HepG2 (cell line): ENCODE measurements at regions not wholly inside any gene's neighbourhood (a gene's known extent, or its start where the extent isn't known, plus 50 kb on each side); places are given as distances from the start of the nearest gene placed in this dataset.

Source experiments
- ATAC-seq: fragments of 200-7000 bp; cut with Tn5 transposase; 3 replicates; pipeline ENCODE4 v1.9.1; 2020; ENCODE audit warnings: mild to moderate bottlenecking, moderate library complexity
- BruUV-seq: library from RNA; stranded (reverse); fragments of 400-500 nt; replicated peaks from 2 replicates; lab custom pipeline; 2021; lab: Mats Ljungman, UMichigan
- CTCF ChIA-PET: fragments of 300-600 bp; formaldehyde crosslinking; extraction: SDS; loops from one replicate; lab custom pipeline; 2021; ENCODE audit warnings: low total read pairs, inconsistent platforms, low intra/inter-chr PET ratio; lab: Yijun Ruan, JAX
- POLR2A ChIA-PET: fragments of 350-600 bp; sonication (Branson Sonifier 250); formaldehyde crosslinking; loops from one replicate; lab custom pipeline; 2020; ENCODE audit warnings: antibody characterized with exemption, inconsistent platforms; lab: Yijun Ruan, JAX
- DNase-seq: peaks from one replicate; pipeline ENCODE4 v3.0.0-alpha.2; 2015; ENCODE audit warnings: low spot score
- FAIRE-seq: peaks from 3 replicates; lab custom pipeline; 2011; peaks lifted over from hg19 to GRCh38; lab: Jason Lieb, UNC
- H2AFZ ChIP-seq: one replicate; pipeline ENCODE4 v1.6.1; 2011; ENCODE audit warnings: low read length, inconsistent platforms
- H3K27ac ChIP-seq: fragments of 300-600 bp; 3 replicates; pipeline ENCODE4 v1.8.0; 2011; ENCODE audit warnings: mixed run types, mild to moderate bottlenecking, mixed read lengths, low read length, inconsistent platforms; ENCODE audit not compliant: insufficient read depth; ENCODE audit errors: extremely low read length
- H3K27me3 ChIP-seq, 2 experiments: fragments of 200-600 bp in 1 of 2; 2 replicates in 1 of 2; 3 replicates in 1 of 2; pipeline versions ENCODE4 v1.6.0 to v1.8.0; 2011; ENCODE audit warnings: low read length in 2 of 2, mild to moderate bottlenecking in 2 of 2, moderate library complexity in 2 of 2, inconsistent platforms in 1 of 2; ENCODE audit not compliant: insufficient read depth in 2 of 2, control insufficient read depth in 1 of 2
- H3K36me3 ChIP-seq, 2 experiments: fragments of 200-600 bp in 1 of 2; replicated peaks in 1 of 2; 2 replicates in 1 of 2; 3 replicates in 1 of 2; pipeline versions ENCODE4 v1.5.1 to v1.8.0; 2011; ENCODE audit warnings: low read length in 2 of 2, inconsistent platforms in 1 of 2; ENCODE audit not compliant: insufficient read depth in 2 of 2, control insufficient read depth in 1 of 2
- H3K4me1 ChIP-seq: 2 replicates; pipeline ENCODE4 v1.5.1; 2012; ENCODE audit warnings: low read length, inconsistent platforms; ENCODE audit not compliant: insufficient read depth
- H3K4me2 ChIP-seq: 2 replicates; pipeline ENCODE4 v1.6.0; 2011; ENCODE audit warnings: low read depth, low read length, inconsistent platforms
- H3K4me3 ChIP-seq, 3 experiments: fragments of 200-600 bp in 1 of 3; sonication (generic), shearing (Covaris generic) in 1 of 3; replicated peaks in 1 of 3; 2 replicates each; pipeline ENCODE4 v1.5.1; 2011 to 2016; ENCODE audit warnings: low read length in 3 of 3, inconsistent platforms in 2 of 3, low read depth in 2 of 3, mild to moderate bottlenecking in 2 of 3, control low read depth in 1 of 3, mixed read lengths in 1 of 3; ENCODE audit not compliant: insufficient read depth in 1 of 3
- H3K79me2 ChIP-seq: one replicate; pipeline ENCODE4 v1.6.1; 2011; ENCODE audit warnings: low read length, inconsistent platforms; ENCODE audit not compliant: insufficient read depth
- H3K9ac ChIP-seq: 2 replicates; pipeline ENCODE4 v1.6.0; 2011; ENCODE audit warnings: mild to moderate bottlenecking, low read depth, low read length, inconsistent platforms; ENCODE audit not compliant: insufficient read depth
- H3K9me3 ChIP-seq: 2 replicates; pipeline ENCODE4 v1.5.1; 2012; ENCODE audit warnings: mild to moderate bottlenecking, low read length
- H4K20me1 ChIP-seq: 2 replicates; pipeline ENCODE4 v1.6.0; 2011; ENCODE audit warnings: inconsistent platforms, mild to moderate bottlenecking, low read length, moderate library complexity; ENCODE audit not compliant: insufficient read depth
- ATF7 ChIP-seq, 2 experiments: fragments of 450-650 bp in 1 of 2; sonication (generic) in 1 of 2; formaldehyde crosslinking in 1 of 2; IDR thresholded peaks; 2 replicates each; pipeline versions ENCODE4 v1.4.0 to v1.6.1; 2016 to 2020; ENCODE audit warnings: antibody characterized with exemption in 1 of 2, mild to moderate bottlenecking in 1 of 2, missing genetic modification reagents in 1 of 2
- MTF2 ChIP-seq: sonication (generic); formaldehyde crosslinking; IDR thresholded peaks from 2 replicates; pipeline ENCODE4 v1.5.0; 2020; ENCODE audit warnings: missing genetic modification reagents, borderline replicate concordance
- MYNN ChIP-seq: sonication (generic); formaldehyde crosslinking; IDR thresholded peaks from 2 replicates; pipeline ENCODE4 v1.4.0; 2020; ENCODE audit warnings: mild to moderate bottlenecking, low read depth, missing genetic modification reagents
- ZNF431 ChIP-seq: sonication (generic); formaldehyde crosslinking; IDR thresholded peaks from 2 replicates; pipeline ENCODE4 v1.9.0; 2022; ENCODE audit warnings: missing genetic modification reagents, low read depth, mild to moderate bottlenecking, borderline replicate concordance
- ZNF652 ChIP-seq: IDR thresholded peaks from 2 replicates; pipeline ENCODE4 v1.6.1; 2016; ENCODE audit warnings: low read depth, borderline replicate concordance
- ZNF674 ChIP-seq: sonication (generic); formaldehyde crosslinking; IDR thresholded peaks from 2 replicates; pipeline ENCODE4 v1.5.0; 2020; ENCODE audit warnings: low read depth, mild to moderate bottlenecking, missing genetic modification reagents
- WGBS: methylation state at CpG from one replicate; pipeline ENCODE4 v1.1.6; 2017; ENCODE audit warnings: low lambda C conversion rate; 5-methylcytosine and 5-hydroxymethylcytosine counted together
- in situ Hi-C: cut with HindIII; loops from 2 replicates; pipeline ENCODE4 v1.10.0; 2017; ENCODE audit warnings: low pct_unique_long_range_greater_than_20kb; ENCODE audit not compliant: extremely low pct_ligation_motif_present
- intact Hi-C: fragments of 100-400 bp; cut with micrococcal nuclease; formaldehyde crosslinking; loops from one replicate; pipeline ENCODE4 v1.10.0; 2022; ENCODE audit not compliant: unreplicated experiment
- TF ChIP-seq, protein P1 (sequence below): sonication (generic); formaldehyde crosslinking; IDR thresholded peaks from 2 replicates; pipeline ENCODE4 v1.5.1; 2020; ENCODE audit warnings: missing genetic modification reagents, mild to moderate bottlenecking, borderline replicate concordance
- TF ChIP-seq, protein P2 (sequence below): sonication (generic); formaldehyde crosslinking; IDR thresholded peaks from 2 replicates; pipeline ENCODE4 v1.5.0; 2020; ENCODE audit warnings: missing genetic modification reagents, mild to moderate bottlenecking, borderline replicate concordance

DNA sequence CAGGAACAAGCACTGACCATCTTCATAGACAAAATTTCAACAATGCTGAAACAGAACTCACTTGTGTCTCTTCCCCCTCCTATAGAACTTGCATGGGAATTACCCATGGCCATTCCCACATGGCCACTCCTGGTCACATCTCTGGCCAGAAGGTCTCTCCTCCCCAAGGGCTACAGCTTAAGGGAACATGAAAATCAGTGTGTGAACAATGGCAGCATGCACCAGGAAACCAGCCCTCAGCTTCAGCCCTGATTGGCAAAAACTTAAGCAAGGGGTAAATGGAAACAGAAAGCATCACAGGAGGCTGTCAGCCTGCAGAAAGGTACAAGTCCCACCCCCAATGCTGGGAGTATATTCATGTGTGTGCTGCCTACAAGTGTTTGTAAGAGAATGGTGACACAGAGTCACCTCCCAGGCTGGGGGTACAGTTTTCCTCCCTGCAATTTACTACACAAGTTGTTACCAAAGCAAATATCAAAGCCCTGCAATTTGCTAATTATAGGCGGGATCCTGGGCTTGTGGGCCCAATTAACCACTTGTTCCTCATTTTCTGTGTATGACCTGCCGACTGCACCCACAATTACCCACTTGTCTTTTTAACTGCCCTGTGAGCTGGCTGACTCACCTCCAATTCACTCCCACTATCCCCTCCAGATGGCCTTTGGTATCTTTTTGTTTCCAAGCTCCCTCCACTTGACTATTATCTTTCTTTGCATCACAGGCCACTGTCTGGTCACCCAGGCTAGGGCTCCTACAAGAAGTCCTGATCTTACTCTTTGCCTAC, 84.4 kb upstream of the HES1 start:
- no peak for FAIRE-seq
- Histone ChIP-seq H3K36me3 (no peaks in the 10 kb centered on the region), H3K9me3 (peaks cover 10% of the 10 kb centered on the region; the same call in 1 of the 2 replicates), H3K27me3 (no peaks in the 10 kb centered on the region), H3K4me3 (no peak overlapping the region), H2AFZ (no peak overlapping the region), H3K79me2 (no peaks in the 10 kb centered on the region), H3K4me2 (no peak overlapping the region), H3K9ac (no peak overlapping the region), H3K27ac (no peak overlapping the region), H3K4me1 (peaks cover 35% of the 10 kb centered on the region), H4K20me1 (no peaks in the 10 kb centered on the region)
- BruUV-seq = no TSS peak
- no peak for DNase-seq
- ChIA-PET CTCF (no interaction called here), POLR2A (no interaction called here)
- TF ChIP-seq ZNF652 (no peak), MTF2 (CRISPR knock-in tag) (no peak), ZNF674 (CRISPR knock-in tag) (no peak), MYNN (no peak), ZNF431 (CRISPR knock-in tag) (no peak)
- TF ChIP-seq, protein P1, sequence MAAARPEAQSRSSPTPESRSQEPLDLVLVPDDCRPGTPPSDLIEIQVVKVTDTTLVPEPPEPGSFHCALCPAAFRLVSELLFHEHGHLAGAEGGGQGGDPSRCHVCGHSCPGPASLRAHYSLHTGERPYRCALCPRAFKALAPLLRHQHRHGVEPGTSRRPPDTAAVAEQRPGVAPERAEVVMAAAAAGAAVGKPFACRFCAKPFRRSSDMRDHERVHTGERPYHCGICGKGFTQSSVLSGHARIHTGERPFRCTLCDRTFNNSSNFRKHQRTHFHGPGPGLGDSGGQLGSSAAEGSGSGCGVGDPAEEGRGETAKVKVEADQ (CRISPR knock-in tag) = no peak
- intact Hi-C loops = no loop called here
- WGBS = 20% methylated on average over 2 of the region's 2 CpGs
- ATAC-seq = no peak
- in situ Hi-C loops = no loop called here

DNA sequence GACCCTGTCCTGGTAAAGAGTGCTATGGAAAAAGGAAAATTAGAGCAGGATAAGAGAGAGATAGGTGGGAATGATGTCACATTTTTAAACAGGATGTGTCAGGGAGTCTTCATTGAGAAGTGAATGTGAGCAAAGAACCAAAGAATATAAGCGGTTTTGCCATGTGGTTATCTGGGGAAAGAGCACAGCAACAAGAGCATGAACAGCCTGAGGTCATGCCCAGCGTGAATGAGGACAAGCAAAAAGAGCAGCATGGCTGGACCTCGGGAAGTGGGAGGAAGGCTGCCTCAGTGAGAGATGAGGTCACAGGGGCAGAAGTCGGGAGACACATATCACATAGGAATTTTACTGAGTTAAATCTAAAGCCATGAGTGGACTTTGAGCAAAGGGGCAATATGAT, 82.8 kb upstream of the HES1 start:
- ATAC-seq (no peak), DNase-seq (no peak), FAIRE-seq (no peak)
- Histone ChIP-seq H3K4me2 (no peak overlapping the region), H3K36me3 (no peaks in the 10 kb centered on the region), H3K79me2 (no peaks in the 10 kb centered on the region), H4K20me1 (no peaks in the 10 kb centered on the region), H3K4me1 (peaks cover 35% of the 10 kb centered on the region), H3K27ac (no peak overlapping the region), H3K27me3 (no peaks in the 10 kb centered on the region), H2AFZ (no peak overlapping the region), H3K4me3 (no peak overlapping the region), H3K9ac (no peak overlapping the region), H3K9me3 (peaks cover 10% of the 10 kb centered on the region; the same call in 1 of the 2 replicates)
- intact Hi-C loops (no loop called here), in situ Hi-C loops (no loop called here)
- no TSS peak for BruUV-seq
- TF ChIP-seq, protein P2, sequence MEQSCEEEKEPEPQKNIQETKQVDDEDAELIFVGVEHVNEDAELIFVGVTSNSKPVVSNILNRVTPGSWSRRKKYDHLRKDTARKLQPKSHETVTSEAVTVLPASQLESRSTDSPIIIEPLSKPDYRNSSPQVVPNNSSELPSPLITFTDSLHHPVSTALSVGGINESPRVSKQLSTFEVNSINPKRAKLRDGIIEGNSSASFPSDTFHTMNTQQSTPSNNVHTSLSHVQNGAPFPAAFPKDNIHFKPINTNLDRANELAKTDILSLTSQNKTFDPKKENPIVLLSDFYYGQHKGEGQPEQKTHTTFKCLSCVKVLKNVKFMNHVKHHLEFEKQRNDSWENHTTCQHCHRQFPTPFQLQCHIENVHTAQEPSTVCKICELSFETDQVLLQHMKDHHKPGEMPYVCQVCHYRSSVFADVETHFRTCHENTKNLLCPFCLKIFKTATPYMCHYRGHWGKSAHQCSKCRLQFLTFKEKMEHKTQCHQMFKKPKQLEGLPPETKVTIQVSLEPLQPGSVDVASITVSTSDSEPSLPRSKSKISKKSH (CRISPR knock-in tag) = no peak
- 0 out of 2 replicates have a peak, but pooled peaks have one; percentile 42 for TF ChIP-seq ATF7 (IDR thresholded peaks at IDR 0.05)
- TF ChIP-seq ATF7 (CRISPR knock-in tag; IDR thresholded peaks at IDR 0.05) = no peak
- ChIA-PET CTCF (no interaction called here), POLR2A (no interaction called here)
- 17% methylated on average over 4 of the region's 4 CpGs for WGBS
